Ovary (tissue), 7 donors: ENCODE measurements at regions not wholly inside any gene's neighbourhood (a gene's known extent, or its start where the extent isn't known, plus 50 kb on each side); places are given as distances from the start of the nearest gene placed in this dataset.

ENCODE experiments used
- DNase-seq, 5 donors: peaks; one replicate each; pipeline ENCODE4 v3.0.0-alpha.2; 2019 to 2020
- H3K27ac ChIP-seq, 2 donors: fragments of 200-600 bp; one replicate each; pipeline versions ENCODE4 v1.5.1 to v1.8.0; 2019 to 2022
- H3K27me3 ChIP-seq: fragments of 200-600 bp; one replicate; pipeline ENCODE4 v1.8.0; 2022
- H3K36me3 ChIP-seq: fragments of 200-600 bp; sonication (generic); one replicate; pipeline ENCODE4 v1.5.1; 2019
- H3K4me1 ChIP-seq: one replicate; pipeline ENCODE4 v1.8.1; 2013; ENCODE audit warnings: mild to moderate bottlenecking, moderate library complexity; ENCODE audit not compliant: insufficient read depth
- H3K4me3 ChIP-seq: fragments of 200-600 bp; sonication (generic); one replicate; pipeline ENCODE4 v1.5.1; 2017
- H3K9me3 ChIP-seq, 2 donors: fragments of 200-600 bp in 1 of 2; sonication (generic) in 1 of 2; one replicate each; pipeline versions ENCODE4 v1.5.1 to v1.8.1; 2013 to 2019; ENCODE audit warnings: mild to moderate bottlenecking in 1 of 2, moderate library complexity in 1 of 2
- CTCF ChIP-seq, 3 donors: fragments of 450-650 bp in 2 of 3; fragments of 200-600 bp in 1 of 3; IDR thresholded peaks; one replicate each; pipeline versions ENCODE4 v1.5.1 to v1.8.0; 2016 to 2022; ENCODE audit warnings: antibody characterized with exemption in 3 of 3, mild to moderate bottlenecking in 1 of 3
- EP300 ChIP-seq: sonication (generic); formaldehyde crosslinking; IDR thresholded peaks from one replicate; pipeline ENCODE4 v1.6.1; 2017; ENCODE audit warnings: antibody characterized with exemption
- POLR2A ChIP-seq: fragments of 450-650 bp; IDR thresholded peaks from one replicate; pipeline ENCODE4 v1.6.1; 2017; ENCODE audit warnings: antibody characterized with exemption, mild to moderate bottlenecking, moderate library complexity
- WGBS, 3 donors: extraction: QIAGEN DNeasy Blood & Tissue Kit in 1 of 3; methylation state at CpG; one replicate each; pipeline versions ENCODE4 v1.1.5 to v1.1.7; 2013 to 2017; 5-methylcytosine and 5-hydroxymethylcytosine counted together
- intact Hi-C, 4 donors: fragments of 100-400 bp; cut with DNase I; formaldehyde crosslinking; loops; one replicate each; pipeline versions ENCODE4 v1.11.0 to v1.15.1; 2022 to 2023
- donor health status: DM: no; HTN: no; CAD: no; lungs with moderate emphysema.
- donor health status: DM: no; HTN: no; CAD: no.
- donor health status: Bipolar disorder and iron deficiency.
- donor health status: DM: no; HTN: no; CAD: no.
- donor health status: DM: yes; HTN: yes; CAD: no.

DNA sequence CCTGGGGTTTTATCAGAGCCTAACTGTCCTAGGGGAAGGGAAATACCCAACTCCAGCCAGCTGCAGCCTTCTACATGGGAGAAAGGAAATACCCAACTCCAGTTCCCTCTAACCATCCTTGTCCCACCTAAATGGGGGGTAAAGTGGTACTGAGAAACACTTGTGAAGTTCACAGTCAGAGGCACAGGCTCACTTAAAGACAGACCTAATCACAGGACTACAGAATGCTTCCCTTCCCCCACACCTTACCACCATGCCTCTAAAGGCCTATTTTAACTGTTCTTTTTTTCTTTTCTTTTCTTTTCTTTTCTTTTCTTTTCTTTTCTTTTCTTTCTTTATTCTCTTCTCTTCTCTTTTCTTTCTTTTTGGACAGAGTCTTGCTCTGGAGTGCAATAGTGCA is 324.6 kb downstream of the SPATA17 start:
- intact Hi-C loops = no loop called here
- Histone ChIP-seq H3K27ac (no peak overlapping the region), H3K4me1 (no peaks in the 10 kb centered on the region), H3K36me3 (no peaks in the 10 kb centered on the region), H3K9me3 (no peaks in the 10 kb centered on the region), H3K27me3 (no peaks in the 10 kb centered on the region), H3K4me3 (no peak overlapping the region)
- no peak for DNase-seq
- TF ChIP-seq CTCF (IDR thresholded peaks at IDR 0.05) = no peak
- TF ChIP-seq POLR2A = no peak
- no peak for TF ChIP-seq EP300

DNA sequence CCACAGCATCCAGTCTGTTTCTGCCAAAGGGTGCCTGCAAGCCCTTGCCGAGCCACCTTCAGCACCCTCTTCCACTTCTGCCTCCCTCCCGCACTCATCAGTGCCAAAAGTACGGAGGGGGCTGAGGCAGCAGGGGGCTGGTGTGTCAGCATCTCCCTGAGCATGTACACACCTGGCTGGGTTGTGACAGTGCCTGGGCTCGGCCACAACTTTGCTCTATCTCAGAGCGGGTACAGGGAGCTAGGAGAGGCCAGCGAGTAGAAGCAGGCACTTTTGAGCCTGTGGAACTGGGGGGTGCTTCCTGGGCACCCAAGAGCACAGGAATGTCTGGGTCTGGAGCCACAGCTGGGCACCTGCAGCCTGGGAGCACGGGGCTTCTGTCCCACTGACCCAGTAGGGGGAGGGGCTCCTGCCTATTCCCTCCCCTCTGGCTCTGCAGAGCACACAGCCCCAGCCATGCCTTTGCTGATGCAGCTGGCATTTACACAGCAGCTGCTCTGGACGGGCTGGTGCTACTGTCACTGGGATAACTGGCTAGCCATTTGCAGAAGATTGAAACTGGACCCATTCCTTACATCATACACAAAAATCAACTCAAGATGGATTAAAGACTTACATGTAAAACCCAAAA is 319.8 kb upstream of the RRP15 start:
- Histone ChIP-seq H3K27me3 (no peaks in the 10 kb centered on the region), H3K27ac (no peak overlapping the region), H3K4me1 (no peaks in the 10 kb centered on the region), H3K4me3 (no peak overlapping the region), H3K9me3 (no peaks in the 10 kb centered on the region), H3K36me3 (no peaks in the 10 kb centered on the region)
- WGBS, 3 donors = 67 to 74% (median 73%) methylated on average over 8 of the region's 8 CpGs
- TF ChIP-seq EP300 = no peak
- no peak for TF ChIP-seq CTCF (IDR thresholded peaks at IDR 0.05)
- TF ChIP-seq POLR2A = no peak
- intact Hi-C loops = no loop called here
- no peak for DNase-seq

- DNase-seq = no peak
- Histone ChIP-seq H3K9me3 (no peaks in the 10 kb centered on the region), H3K27ac (no peak overlapping the region), H3K4me3 (no peak overlapping the region), H3K4me1 (no peaks in the 10 kb centered on the region), H3K27me3 (no peaks in the 10 kb centered on the region), H3K36me3 (no peaks in the 10 kb centered on the region)
- intact Hi-C loops = no loop called here
- no peak for TF ChIP-seq POLR2A
- no peak for TF ChIP-seq EP300
- TF ChIP-seq CTCF (IDR thresholded peaks at IDR 0.05) = no peak
- 71 to 89% (median 87%) methylated on average over 7 of the region's 7 CpGs for WGBS, 3 donors
Observed at GRCh38 chr1:217968085-217968484, 317.0 kb upstream of the RRP15 start.

- no peaks in the 10 kb centered on the region for H3K36me3 ChIP-seq
- intact Hi-C loops = no loop called here
- no peak overlapping the region for H3K4me3 ChIP-seq
- 71 to 79% (median 74%) methylated on average over 8 of the region's 8 CpGs for WGBS, 3 donors
- DNase-seq = no peak
- no peaks in the 10 kb centered on the region for H3K9me3 ChIP-seq
- no peak for TF ChIP-seq POLR2A
- no peak for TF ChIP-seq EP300
- no peak for TF ChIP-seq CTCF (IDR thresholded peaks at IDR 0.05)
- no peaks in the 10 kb centered on the region for H3K4me1 ChIP-seq
- no peak overlapping the region for H3K27ac ChIP-seq
- H3K27me3 ChIP-seq = no peaks in the 10 kb centered on the region
Observed at GRCh38 chr1:217969428-217969827, 315.7 kb upstream of the RRP15 start.
